ENCODE measurements at regions not wholly inside any gene's neighbourhood (a gene's known extent, or its start where the extent isn't known, plus 50 kb on each side); places are given as distances from the start of the nearest gene placed in this dataset.

DNA sequence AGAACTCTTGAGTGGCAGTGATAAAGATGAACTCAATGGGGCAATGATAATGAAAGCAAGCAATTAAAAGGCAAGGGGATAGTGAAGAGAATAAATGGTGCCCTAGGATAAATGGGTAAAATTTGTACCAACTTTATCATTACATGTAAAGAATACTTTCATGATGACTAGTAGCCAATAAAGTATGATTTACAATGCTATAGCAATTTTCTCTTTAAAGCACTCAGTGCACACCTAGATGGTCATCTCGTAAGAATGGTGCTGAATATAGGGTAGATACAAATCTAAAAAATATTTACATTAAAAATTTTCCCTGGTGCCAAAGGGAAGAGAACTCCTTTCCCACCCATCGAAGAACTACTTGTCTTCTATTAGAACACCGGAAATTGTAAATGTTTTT, 651.4 kb downstream of the STPG2 start:
- no peak for TF ChIP-seq USF2 (IDR thresholded peaks at IDR 0.05; ENCODE audit: borderline replicate concordance, low read depth, low read length)
- no peak for TF ChIP-seq SUPT20H (IDR thresholded peaks at IDR 0.05; ENCODE audit: borderline replicate concordance, control insufficient read depth, low read depth, low read length)
- TF ChIP-seq TAF1 (IDR thresholded peaks at IDR 0.05; ENCODE audit: borderline replicate concordance, low read depth, low read length), result no peak
- TF ChIP-seq ZNF274 (IDR thresholded peaks at IDR 0.05; ENCODE audit: insufficient read depth, insufficient read length), result no peak
- TF ChIP-seq POLR2A (IDR thresholded peaks at IDR 0.05; ENCODE audit: low read depth, low read length), result no peak
- TF ChIP-seq, protein P1, sequence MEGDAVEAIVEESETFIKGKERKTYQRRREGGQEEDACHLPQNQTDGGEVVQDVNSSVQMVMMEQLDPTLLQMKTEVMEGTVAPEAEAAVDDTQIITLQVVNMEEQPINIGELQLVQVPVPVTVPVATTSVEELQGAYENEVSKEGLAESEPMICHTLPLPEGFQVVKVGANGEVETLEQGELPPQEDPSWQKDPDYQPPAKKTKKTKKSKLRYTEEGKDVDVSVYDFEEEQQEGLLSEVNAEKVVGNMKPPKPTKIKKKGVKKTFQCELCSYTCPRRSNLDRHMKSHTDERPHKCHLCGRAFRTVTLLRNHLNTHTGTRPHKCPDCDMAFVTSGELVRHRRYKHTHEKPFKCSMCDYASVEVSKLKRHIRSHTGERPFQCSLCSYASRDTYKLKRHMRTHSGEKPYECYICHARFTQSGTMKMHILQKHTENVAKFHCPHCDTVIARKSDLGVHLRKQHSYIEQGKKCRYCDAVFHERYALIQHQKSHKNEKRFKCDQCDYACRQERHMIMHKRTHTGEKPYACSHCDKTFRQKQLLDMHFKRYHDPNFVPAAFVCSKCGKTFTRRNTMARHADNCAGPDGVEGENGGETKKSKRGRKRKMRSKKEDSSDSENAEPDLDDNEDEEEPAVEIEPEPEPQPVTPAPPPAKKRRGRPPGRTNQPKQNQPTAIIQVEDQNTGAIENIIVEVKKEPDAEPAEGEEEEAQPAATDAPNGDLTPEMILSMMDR (IDR thresholded peaks at IDR 0.05 in 2 of 3, conservative IDR thresholded peaks at IDR 0.05 in 1 of 3; ENCODE audit: control insufficient read depth in 2 of 3, extremely low read depth in 1 of 3, insufficient read depth in 1 of 3, low read depth in 3 of 3, low read length in 3 of 3), result no peak
- TF ChIP-seq IKZF1 (conservative IDR thresholded peaks at IDR 0.05), result no peak
- no peak for TF ChIP-seq RAD21 (IDR thresholded peaks at IDR 0.05; ENCODE audit: insufficient read depth, low read depth, low read length)

Measured in GM12878 (cell line).